NCI-H2227 (cell line): ENCODE measurements at regions not wholly inside any gene's neighbourhood (a gene's known extent, or its start where the extent isn't known, plus 50 kb on each side); places are given as distances from the start of the nearest gene placed in this dataset.
"Not testable (repeated sequence)": the region's sequence is repeated elsewhere in the genome, so short reads cannot be mapped to it uniquely, and the experiment has no call there.

Experiments used
- DNase-seq: peaks from one replicate; lab custom pipeline; 2025; ENCODE audit not compliant: unreplicated experiment; lab: John Stamatoyannopoulos, UW

DNA sequence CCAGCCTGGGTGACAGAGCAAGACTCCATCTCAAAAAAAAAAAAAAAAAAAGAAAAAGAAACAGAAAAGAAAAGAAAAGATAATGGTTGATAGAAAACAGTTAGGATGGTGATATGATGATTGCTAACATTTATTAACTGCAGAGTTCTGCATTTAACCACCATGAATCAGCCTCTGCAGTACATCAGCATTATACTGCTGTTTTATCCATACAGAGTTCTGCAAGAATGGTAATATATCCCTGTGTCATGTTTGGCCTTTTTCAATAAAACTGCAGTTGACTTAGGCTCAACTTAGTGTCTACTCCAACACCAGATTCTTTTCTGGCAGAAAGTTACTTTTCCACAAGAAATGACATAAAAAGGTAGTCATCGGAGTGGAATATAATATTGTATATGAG, 62.6 kb downstream of the DUSP6 start:
- DNase-seq: no peak

GRCh38 chr12:89288959-89289358, 63.3 kb downstream of the DUSP6 start:
- no peak for DNase-seq

- DNase-seq: no peak
Measured at GRCh38 chr12:89286501-89286900, 65.8 kb downstream of the DUSP6 start.

- DNase-seq: no peak
Measured at GRCh38 chr12:89281539-89281867, 70.8 kb downstream of the DUSP6 start.

DNA sequence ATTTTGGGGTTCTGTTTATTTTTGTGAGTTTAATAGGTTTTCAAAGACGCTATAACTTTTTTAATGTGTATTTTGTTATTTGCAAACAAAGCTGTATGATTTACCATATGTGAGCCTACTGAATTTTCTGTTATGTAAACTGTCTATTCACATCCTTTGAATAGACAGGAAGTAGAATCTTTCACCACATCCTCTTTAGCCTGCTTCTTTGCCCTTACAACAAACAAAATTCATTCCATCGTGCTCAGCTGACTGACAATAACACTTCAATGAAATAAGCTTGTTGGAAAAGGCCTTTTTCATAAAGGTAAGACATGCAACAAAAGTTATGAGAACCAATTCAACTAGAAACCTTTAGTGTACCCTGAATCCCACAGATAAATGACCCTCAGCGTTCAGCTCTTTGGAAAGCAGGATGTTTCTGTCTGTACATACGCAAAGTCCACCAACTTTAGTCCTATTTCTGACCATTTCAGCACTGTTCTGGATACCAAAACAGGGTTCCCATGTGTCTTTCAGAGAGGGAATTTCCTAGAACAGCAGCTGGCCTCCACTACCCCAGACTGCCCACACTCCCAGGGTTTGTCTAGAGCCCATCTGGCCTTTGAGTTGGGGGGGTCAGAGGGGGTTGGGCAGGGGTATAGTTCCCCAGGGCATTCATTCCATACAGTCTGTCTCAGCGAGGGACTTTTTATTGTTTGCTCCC, 71.3 kb downstream of the DUSP6 start:
- DNase-seq: no peak

DNA sequence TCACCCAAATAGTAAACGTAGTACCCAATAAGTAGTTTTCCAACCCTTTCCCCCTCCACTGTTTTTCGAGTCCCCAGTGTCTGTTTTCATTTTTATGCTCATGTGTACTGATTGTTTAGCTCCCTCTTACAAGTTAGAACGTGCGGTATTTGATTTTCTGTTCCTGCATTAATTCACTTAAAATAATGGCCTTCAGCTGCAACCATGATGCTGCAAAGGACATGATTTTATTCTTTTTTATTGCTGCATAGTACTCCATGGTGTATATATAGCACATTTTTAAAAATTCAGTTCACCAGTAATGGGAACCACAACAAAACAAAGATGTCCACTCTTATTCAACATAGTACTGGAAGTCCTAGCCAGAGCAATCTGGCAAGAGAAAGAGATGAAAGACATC, 72.8 kb downstream of the DUSP6 start:
- no peak for DNase-seq

- DNase-seq: no peak
Measured at GRCh38 chr12:89278862-89279261, 73.4 kb downstream of the DUSP6 start.

DNA sequence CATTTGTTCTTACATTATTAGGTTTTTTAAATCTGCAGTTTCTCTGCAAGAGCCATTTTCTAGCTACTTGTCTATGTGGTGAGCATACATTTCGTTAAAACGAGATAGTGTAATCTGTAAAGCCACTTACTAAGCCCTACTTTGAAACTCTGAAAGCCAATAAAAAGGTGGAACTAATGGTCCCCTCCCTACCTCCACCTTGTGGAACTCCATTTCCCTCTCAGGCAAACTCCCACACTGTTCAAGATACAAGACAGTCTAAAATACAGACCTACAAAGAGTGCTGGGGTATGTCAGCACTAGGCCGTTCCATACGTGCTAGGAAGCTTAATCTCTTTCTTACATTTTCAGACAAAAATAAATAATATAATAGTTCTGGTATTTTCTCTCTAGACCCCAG, 74.1 kb downstream of the DUSP6 start:
- DNase-seq: no peak

- no peak for DNase-seq
Measured at GRCh38 chr12:89276860-89277259, 75.4 kb downstream of the DUSP6 start.

DNA sequence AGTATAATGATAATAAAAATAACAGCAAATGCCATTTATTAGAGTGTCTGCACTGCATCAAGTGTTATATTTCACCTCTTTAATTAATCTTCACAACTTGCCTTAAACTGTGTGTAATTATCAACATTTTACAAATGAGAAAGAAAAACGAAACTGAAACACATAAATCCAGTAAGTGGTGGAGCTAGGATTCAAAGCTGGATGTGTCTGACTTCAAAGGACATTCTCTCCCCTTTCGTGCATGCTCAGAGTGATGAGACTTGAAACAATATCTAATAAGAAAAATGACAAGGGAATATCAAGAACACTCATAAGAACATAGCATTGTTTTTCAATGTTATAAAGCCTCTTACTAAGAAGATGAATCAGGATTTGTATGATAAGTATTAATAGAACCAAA, 78.8 kb downstream of the DUSP6 start:
- DNase-seq: no peak

DNA sequence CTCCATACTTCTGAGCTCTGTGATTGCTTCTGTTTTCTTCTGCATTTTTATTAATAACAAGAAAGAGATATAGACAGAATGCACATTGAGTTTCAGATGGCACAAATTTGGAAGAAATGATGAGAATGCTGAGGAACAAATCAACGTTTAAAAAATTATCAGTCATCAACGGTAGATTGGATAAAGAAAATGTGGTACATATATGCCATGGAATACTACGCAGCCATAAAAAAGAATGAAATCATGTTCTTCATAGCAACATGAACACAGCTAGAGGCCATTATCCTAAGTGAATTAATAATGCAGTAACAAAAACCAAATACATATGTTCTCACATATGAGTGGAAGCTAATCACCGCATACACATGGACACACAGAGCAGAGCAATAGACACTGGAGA, 81.8 kb downstream of the DUSP6 start:
- no peak for DNase-seq

GRCh38 chr12:89269174-89269573, 83.1 kb downstream of the DUSP6 start:
- DNase-seq: no peak

- DNase-seq: no peak
Measured at GRCh38 chr12:89267404-89267803, 84.9 kb downstream of the DUSP6 start.

GRCh38 chr12:89266574-89267188, 85.6 kb downstream of the DUSP6 start:
- not testable (repeated sequence) for DNase-seq

GRCh38 chr12:89264837-89265236, 87.5 kb downstream of the DUSP6 start:
- no peak for DNase-seq

DNA sequence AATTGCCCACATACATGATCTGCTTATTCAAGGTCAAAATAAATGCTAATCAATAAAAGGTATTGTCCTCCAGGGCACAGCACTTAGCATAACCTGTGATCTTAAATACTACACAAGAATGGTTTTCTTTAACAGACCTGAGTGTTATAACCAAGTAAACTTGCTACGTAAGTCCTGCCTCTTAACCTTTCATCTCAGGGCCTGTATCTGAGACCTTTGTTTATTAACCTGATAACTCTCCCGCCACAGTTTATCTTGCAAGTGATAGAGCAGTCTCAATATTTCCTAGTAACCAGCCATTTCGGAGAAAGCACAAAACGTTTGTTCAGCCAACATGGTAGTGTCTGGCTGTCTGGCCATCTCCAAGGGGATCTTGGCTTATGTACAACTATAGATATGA, 88.4 kb downstream of the DUSP6 start:
- DNase-seq: no peak

- DNase-seq: no peak
Measured at GRCh38 chr12:89262855-89263552, 89.3 kb downstream of the DUSP6 start.

GRCh38 chr12:89261982-89262381, 90.3 kb downstream of the DUSP6 start:
- DNase-seq: no peak

- no peak for DNase-seq
Measured at GRCh38 chr12:89260841-89261637, 91.3 kb downstream of the DUSP6 start.

DNA sequence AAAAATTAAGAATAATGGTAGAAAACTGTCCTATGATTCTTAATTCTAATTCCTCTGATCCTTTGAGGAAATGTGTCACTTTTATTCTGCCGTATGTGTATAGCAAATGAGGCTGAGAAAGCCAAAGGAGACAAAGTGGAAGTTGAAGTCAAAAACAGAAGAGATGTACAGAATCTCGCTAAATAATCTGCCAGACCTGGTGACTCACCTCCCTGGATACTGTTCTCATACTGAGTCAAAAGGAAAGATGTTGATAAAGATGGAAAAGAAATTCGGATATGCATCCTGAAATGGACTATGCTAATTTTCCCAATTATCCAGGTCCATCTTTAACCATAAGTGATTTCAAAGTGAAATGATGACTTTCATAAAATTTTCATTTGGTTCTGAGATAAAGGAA, 92.5 kb downstream of the DUSP6 start:
- DNase-seq: no peak

DNA sequence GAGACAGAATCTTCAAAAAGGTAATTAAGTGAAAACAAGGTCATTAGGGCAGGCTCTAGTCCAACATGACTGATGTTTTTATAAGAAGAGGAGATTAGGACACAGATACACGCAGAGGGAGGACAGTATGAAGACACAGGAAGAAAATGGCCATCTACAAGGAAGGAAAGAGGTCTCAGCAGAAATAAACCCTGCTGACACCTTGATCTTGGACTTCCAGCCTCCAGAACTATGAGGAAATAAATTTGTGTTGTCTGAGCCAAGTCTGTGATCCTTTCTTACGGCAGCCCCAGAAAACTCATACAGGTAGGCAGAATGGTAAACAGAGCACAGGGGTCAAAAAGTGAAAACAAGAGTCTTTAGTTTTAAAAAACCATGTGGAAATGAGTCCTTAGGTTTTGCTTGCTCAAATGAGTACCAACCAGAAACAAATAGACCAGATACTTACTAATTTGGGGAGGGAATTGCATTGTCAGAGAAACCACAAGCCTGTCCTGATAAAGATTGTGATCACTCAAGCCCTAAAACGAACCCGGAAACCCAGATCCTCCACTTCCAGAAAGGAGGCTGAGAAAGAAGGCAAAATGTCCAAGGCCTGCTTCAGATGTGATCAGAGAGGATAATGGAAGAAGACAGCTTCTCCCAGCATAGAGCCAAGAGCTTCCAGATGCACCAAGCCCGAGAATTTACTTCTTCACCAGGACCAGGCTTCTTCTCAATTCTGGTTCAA, 93.9 kb downstream of the DUSP6 start:
- no peak for DNase-seq
